NB4 (cell line): ENCODE measurements at regions not wholly inside any gene's neighbourhood (a gene's known extent, or its start where the extent isn't known, plus 50 kb on each side); places are given as distances from the start of the nearest gene placed in this dataset.

Experiments
- MYC ChIP-seq: IDR thresholded peaks from 2 replicates; pipeline ENCODE4 v1.6.1; 2011; ENCODE audit warnings: low read depth, low read length
- TF ChIP-seq, protein P1 (sequence below): IDR thresholded peaks from one replicate; pipeline ENCODE4 v1.5.1; 2012; ENCODE audit warnings: low read depth, low read length

GRCh38 chr4:188903986-188904385 lies 764.7 kb downstream of the TRIML1 start:
- no peak for TF ChIP-seq MYC
- TF ChIP-seq, protein P1, sequence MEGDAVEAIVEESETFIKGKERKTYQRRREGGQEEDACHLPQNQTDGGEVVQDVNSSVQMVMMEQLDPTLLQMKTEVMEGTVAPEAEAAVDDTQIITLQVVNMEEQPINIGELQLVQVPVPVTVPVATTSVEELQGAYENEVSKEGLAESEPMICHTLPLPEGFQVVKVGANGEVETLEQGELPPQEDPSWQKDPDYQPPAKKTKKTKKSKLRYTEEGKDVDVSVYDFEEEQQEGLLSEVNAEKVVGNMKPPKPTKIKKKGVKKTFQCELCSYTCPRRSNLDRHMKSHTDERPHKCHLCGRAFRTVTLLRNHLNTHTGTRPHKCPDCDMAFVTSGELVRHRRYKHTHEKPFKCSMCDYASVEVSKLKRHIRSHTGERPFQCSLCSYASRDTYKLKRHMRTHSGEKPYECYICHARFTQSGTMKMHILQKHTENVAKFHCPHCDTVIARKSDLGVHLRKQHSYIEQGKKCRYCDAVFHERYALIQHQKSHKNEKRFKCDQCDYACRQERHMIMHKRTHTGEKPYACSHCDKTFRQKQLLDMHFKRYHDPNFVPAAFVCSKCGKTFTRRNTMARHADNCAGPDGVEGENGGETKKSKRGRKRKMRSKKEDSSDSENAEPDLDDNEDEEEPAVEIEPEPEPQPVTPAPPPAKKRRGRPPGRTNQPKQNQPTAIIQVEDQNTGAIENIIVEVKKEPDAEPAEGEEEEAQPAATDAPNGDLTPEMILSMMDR: no peak
